ENCODE measurements at regions not wholly inside any gene's neighbourhood (a gene's known extent, or its start where the extent isn't known, plus 50 kb on each side); places are given as distances from the start of the nearest gene placed in this dataset.

DNA sequence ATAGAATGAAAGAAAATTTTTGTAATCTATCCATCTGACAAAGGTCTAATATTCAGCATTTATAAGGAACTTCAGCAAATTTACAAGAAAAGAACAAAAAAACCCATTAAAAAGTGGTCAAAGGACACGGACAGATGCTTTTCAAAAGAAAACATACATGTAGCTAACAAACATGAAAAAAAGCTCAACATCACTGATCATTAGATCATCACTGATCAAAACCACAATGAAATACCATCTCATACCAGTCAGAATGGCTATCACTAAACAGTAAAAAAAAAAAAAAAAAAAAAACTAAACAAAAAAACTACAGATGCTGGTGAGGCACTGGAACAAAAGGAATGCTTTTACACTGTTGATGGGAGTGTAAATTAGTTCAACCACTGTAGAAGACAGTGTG is 837.1 kb downstream of the EPHA7 start:
- Histone ChIP-seq H3K14ac (ENCODE audit: insufficient read length) (no peak overlapping the region), H3K79me1 (ENCODE audit: low read depth, low read length) (no peaks in the 10 kb centered on the region), H4K20me1 (replicated peaks in 1 of 2; ENCODE audit: control insufficient read depth in 1 of 2, insufficient read depth in 2 of 2, low read length in 2 of 2) (no peaks in the 10 kb centered on the region), H3K36me3 (ENCODE audit: control insufficient read depth in 2 of 4, insufficient read depth in 4 of 4, low read length in 3 of 4) (no peaks in the 10 kb centered on the region), H3K9ac (replicated peaks in 1 of 4; ENCODE audit: extremely low read depth in 1 of 4, low read depth in 3 of 4, low read length in 3 of 4) (no peak overlapping the region), H2BK5ac (ENCODE audit: low read depth, low read length) (no peak overlapping the region), H3K79me2 (ENCODE audit: control insufficient read depth in 1 of 2, insufficient read depth in 2 of 2, low read length in 2 of 2) (no peaks in the 10 kb centered on the region), H2BK120ac (replicated peaks; ENCODE audit: low read depth, low read length) (no peak overlapping the region), H2AFZ (ENCODE audit: low read length) (no peak overlapping the region), H4K8ac (ENCODE audit: extremely low read depth, insufficient read depth, low read length) (no peak overlapping the region), H3K56ac (replicated peaks; ENCODE audit: insufficient read length, low read depth, low read length) (no peak overlapping the region), H2BK12ac (ENCODE audit: low read depth, low read length) (no peak overlapping the region), H3K23ac (ENCODE audit: insufficient read length) (no peak overlapping the region), H3K18ac (ENCODE audit: extremely low read depth, low read length) (no peak overlapping the region), H3K27ac (ENCODE audit: low read depth, low read length) (no peak overlapping the region), H3K4ac (replicated peaks; ENCODE audit: insufficient read length, low read depth, low read length) (no peak overlapping the region), H2AK5ac (ENCODE audit: low read depth, low read length) (no peak overlapping the region), H3K4me2 (ENCODE audit: insufficient read depth in 1 of 2, low read depth in 2 of 2, low read length in 2 of 2) (no peak overlapping the region), H3K23me2 (ENCODE audit: low read depth, low read length) (no peaks in the 10 kb centered on the region; the same call in 1 of the 2 replicates), H3K27me3 (replicated peaks in 1 of 4; ENCODE audit: control insufficient read depth in 3 of 4, extremely low read depth in 1 of 4, insufficient read depth in 3 of 4, low read length in 3 of 4) (no peaks in the 10 kb centered on the region), H3K4me3 (ENCODE audit: extremely low read depth in 1 of 4, insufficient read depth in 2 of 4, low read depth in 3 of 4, low read length in 4 of 4) (no peak overlapping the region), H2BK15ac (ENCODE audit: low read length) (no peak overlapping the region), H2BK20ac (ENCODE audit: low read length) (no peak overlapping the region), H4K5ac (ENCODE audit: insufficient read length, low read depth, low read length) (no peak overlapping the region), H4K91ac (replicated peaks; ENCODE audit: insufficient read length, low read length) (no peak overlapping the region), H3K9me3 (ENCODE audit: insufficient read depth in 2 of 2, low read depth in 1 of 2, low read length in 1 of 2) (no peaks in the 10 kb centered on the region), H3K4me1 (replicated peaks in 1 of 4; ENCODE audit: control insufficient read depth in 3 of 4, insufficient read depth in 4 of 4, low read length in 3 of 4) (no peaks in the 10 kb centered on the region)
- WGBS, 2 experiments (ENCODE audit: extremely low coverage in 1 of 2, insufficient coverage in 1 of 2, insufficient read length in 1 of 2, insufficient replicate concordance in 2 of 2, low coverage in 1 of 2, low lambda C conversion rate in 2 of 2, missing lambda C conversion rate in 1 of 2), result 95% methylated on average over 1 of the region's 1 CpG; no CpG with 5 or more reads in 1 of the 2 experiments
- ChIA-PET CTCF (ENCODE audit: partially characterized antibody) (no interaction called here), POLR2A (ENCODE audit: partially characterized antibody) (no interaction called here)
- no peak for DNase-seq (ENCODE audit: low read depth in 1 of 2, low spot score in 2 of 2)
- no peak for FAIRE-seq
- TF ChIP-seq SIRT6 (IDR thresholded peaks at IDR 0.05; ENCODE audit: low read length), result no peak
- TF ChIP-seq, protein P1, sequence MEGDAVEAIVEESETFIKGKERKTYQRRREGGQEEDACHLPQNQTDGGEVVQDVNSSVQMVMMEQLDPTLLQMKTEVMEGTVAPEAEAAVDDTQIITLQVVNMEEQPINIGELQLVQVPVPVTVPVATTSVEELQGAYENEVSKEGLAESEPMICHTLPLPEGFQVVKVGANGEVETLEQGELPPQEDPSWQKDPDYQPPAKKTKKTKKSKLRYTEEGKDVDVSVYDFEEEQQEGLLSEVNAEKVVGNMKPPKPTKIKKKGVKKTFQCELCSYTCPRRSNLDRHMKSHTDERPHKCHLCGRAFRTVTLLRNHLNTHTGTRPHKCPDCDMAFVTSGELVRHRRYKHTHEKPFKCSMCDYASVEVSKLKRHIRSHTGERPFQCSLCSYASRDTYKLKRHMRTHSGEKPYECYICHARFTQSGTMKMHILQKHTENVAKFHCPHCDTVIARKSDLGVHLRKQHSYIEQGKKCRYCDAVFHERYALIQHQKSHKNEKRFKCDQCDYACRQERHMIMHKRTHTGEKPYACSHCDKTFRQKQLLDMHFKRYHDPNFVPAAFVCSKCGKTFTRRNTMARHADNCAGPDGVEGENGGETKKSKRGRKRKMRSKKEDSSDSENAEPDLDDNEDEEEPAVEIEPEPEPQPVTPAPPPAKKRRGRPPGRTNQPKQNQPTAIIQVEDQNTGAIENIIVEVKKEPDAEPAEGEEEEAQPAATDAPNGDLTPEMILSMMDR (IDR thresholded peaks at IDR 0.05; ENCODE audit: control extremely low read depth in 1 of 3, insufficient read depth in 1 of 3, low read depth in 1 of 3, low read length in 3 of 3), result no peak
- TF ChIP-seq ASH2L (IDR thresholded peaks at IDR 0.05; ENCODE audit: low read length), result no peak
- no peak for TF ChIP-seq KDM4A (IDR thresholded peaks at IDR 0.05; ENCODE audit: low read depth, low read length, severe bottlenecking)
- TF ChIP-seq EP300 (IDR thresholded peaks at IDR 0.05; ENCODE audit: borderline replicate concordance in 1 of 2, low read depth in 2 of 2, low read length in 2 of 2), result no peak
- TF ChIP-seq, protein P2, sequence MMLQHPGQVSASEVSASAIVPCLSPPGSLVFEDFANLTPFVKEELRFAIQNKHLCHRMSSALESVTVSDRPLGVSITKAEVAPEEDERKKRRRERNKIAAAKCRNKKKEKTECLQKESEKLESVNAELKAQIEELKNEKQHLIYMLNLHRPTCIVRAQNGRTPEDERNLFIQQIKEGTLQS (IDR thresholded peaks at IDR 0.05; ENCODE audit: insufficient read depth, low read depth, low read length), result no peak
- TF ChIP-seq GTF2F1 (IDR thresholded peaks at IDR 0.05; ENCODE audit: borderline replicate concordance, low read depth, low read length), result no peak
- TF ChIP-seq SP2 (IDR thresholded peaks at IDR 0.05; ENCODE audit: low read length), result no peak
- TF ChIP-seq SP4 (IDR thresholded peaks at IDR 0.05; ENCODE audit: low read length), result no peak

Measured in H1 (cell line).